Activated CD4-positive, alpha-beta T cell treated with anti-CD3 and anti-CD28 coated beads for 36 hours (primary cell): ENCODE measurements at regions not wholly inside any gene's neighbourhood (a gene's known extent, or its start where the extent isn't known, plus 50 kb on each side); places are given as distances from the start of the nearest gene placed in this dataset.
A peak's percentile ranks its signal among the peaks of the same experiment; 100 is the strongest.
"Not testable (repeated sequence)": the region's sequence is repeated elsewhere in the genome, so short reads cannot be mapped to it uniquely, and the experiment has no call there.

Experiments
- ATAC-seq: fragments of 200-7000 bp; cut with Tn5 transposase; one replicate; pipeline ENCODE4 v1.10.0; 2021; ENCODE audit warnings: mild to moderate bottlenecking, moderate library complexity
- CTCF ChIA-PET: fragments of 350-600 bp; sonication (Branson Sonifier 250); formaldehyde crosslinking; loops from one replicate; lab custom pipeline; 2021; ENCODE audit warnings: antibody characterized with exemption; lab: Charles Lee
- POLR2A ChIA-PET: fragments of 350-600 bp; sonication (Branson Sonifier 250); formaldehyde crosslinking; loops from one replicate; lab custom pipeline; 2021; ENCODE audit warnings: antibody characterized with exemption, inconsistent platforms; lab: Charles Lee
- DNase-seq: peaks from one replicate; pipeline ENCODE4 v3.0.0-alpha.2; 2020
- H3K27ac Mint-ChIP-seq: one replicate; pipeline ENCODE4 v1.8.0; 2021; ENCODE audit warnings: mixed read lengths
- H3K27me3 Mint-ChIP-seq: one replicate; pipeline ENCODE4 v1.8.0; 2021; ENCODE audit warnings: mixed read lengths
- H3K36me3 Mint-ChIP-seq: one replicate; pipeline ENCODE4 v1.8.0; 2021; ENCODE audit warnings: low read depth, mixed read lengths
- H3K4me1 Mint-ChIP-seq: one replicate; pipeline ENCODE4 v1.8.0; 2021; ENCODE audit warnings: mixed read lengths
- H3K4me3 Mint-ChIP-seq: one replicate; pipeline ENCODE4 v1.8.0; 2021; ENCODE audit warnings: mild to moderate bottlenecking, moderate library complexity, mixed read lengths
- H3K9me3 Mint-ChIP-seq: one replicate; pipeline ENCODE4 v1.8.0; 2021; ENCODE audit warnings: low read depth, mixed read lengths
- intact Hi-C, 2 experiments: fragments of 100-400 bp; cut with DNase I in 1 of 2; cut with micrococcal nuclease in 1 of 2; formaldehyde crosslinking; loops; one replicate each; pipeline versions ENCODE4 v1.14.2 to v1.15.1; 2022 to 2024; cut with DNase I, micrococcal nuclease

DNA sequence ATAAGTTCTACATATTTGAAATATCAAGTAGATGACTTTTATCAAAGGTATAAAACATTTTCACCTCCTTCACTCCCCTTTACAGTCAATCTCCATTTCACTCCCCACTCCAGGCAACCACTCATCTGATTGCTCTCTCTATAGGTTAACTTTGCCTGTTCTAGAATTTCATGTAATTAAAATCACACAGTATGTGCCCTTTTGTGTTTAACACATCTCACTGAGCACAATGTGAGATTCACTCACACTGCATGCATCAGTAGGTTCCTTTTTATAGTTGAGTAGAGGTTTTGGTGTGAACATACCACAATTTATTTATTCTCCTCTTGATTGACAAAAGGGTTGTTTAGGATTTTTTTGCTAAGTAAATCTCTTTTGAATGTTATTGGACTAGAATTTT, 130.7 kb downstream of the SEPTIN7 start:
- POLR2A ChIA-PET, ATAC-seq: not testable (repeated sequence)
- CTCF ChIA-PET: interaction anchor here (0.8 kb wide), 1 partner anchor 207 kb away, joined by 3 read pairs; no protein-coding TSS in a partner anchor

DNA sequence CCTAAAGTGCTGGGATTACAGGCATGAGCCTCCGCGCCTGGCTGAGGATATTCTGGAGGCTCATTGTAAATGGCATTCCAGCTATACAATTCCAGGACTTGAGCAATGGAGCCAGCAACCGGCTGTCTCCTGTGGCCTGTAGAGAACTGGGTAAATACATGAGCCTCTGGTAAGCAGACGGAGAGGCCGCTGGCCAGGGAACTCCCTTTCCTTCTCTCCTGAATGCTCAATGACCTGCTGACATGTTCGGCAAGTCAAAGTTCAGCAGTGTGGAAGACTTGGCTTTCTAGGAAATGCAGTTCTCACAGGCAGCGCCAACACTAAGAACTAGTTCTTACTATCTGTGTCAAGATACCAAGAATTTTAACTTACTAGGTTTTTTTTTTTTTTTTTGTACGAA, 139.8 kb downstream of the SEPTIN7 start:
- CTCF ChIA-PET, DNase-seq, H3K27ac Mint-ChIP-seq, H3K4me1 Mint-ChIP-seq, intact Hi-C loops, H3K36me3 Mint-ChIP-seq, POLR2A ChIA-PET, ATAC-seq, H3K4me3 Mint-ChIP-seq, H3K27me3 Mint-ChIP-seq, H3K9me3 Mint-ChIP-seq: not testable (repeated sequence)

More for the DNA sequence above, 130.7 kb downstream of the SEPTIN7 start:
- DNase-seq, H3K36me3 Mint-ChIP-seq, H3K4me1 Mint-ChIP-seq, intact Hi-C loops, H3K27ac Mint-ChIP-seq, H3K27me3 Mint-ChIP-seq, H3K9me3 Mint-ChIP-seq, H3K4me3 Mint-ChIP-seq: not testable (repeated sequence)

DNA sequence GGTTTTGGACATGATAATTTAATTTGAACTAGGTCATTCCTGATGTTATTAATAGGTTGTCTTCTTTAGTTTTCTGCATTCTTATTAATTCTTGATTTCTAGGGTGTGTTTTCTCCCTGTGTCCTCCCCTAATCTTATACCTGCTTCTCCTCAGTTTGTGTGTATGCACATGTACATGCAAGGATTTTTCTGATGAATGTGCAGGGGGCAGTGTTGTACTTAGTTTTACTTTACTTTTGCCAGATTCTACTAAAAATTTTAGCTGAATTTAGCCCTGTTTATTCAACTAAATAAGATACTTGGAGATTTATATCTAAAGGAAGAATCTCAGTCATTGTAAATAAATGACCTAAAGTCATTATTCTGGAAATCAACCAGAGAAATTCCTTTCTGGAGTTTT, 144.8 kb downstream of the SEPTIN7 start:
- H3K27ac Mint-ChIP-seq, CTCF ChIA-PET, ATAC-seq, H3K36me3 Mint-ChIP-seq, H3K4me3 Mint-ChIP-seq, H3K27me3 Mint-ChIP-seq, DNase-seq, POLR2A ChIA-PET, intact Hi-C loops, H3K9me3 Mint-ChIP-seq, H3K4me1 Mint-ChIP-seq: not testable (repeated sequence)

DNA sequence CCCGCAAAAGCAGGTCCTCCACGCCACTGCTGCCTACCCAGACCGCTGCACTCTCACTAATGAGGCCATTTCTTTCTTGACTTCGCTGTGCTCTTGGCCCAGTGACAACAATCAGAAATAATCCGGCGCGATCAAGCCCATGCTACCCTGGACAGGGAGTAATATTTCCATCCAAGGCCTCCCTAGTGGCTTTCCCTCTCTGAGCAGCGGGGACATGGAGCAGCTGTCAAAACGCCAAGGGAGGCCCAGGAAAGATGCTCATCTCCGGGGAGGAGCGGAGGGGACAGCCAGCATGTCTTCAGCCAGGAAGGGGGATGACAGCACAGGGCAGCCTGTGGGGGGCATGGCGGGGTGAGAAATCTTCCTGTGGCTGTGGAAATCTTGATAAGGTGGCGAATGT, 154.9 kb downstream of the SEPTIN7 start:
- DNase-seq, H3K27ac Mint-ChIP-seq, H3K27me3 Mint-ChIP-seq, H3K4me3 Mint-ChIP-seq, H3K4me1 Mint-ChIP-seq, CTCF ChIA-PET, ATAC-seq, H3K9me3 Mint-ChIP-seq, intact Hi-C loops, POLR2A ChIA-PET, H3K36me3 Mint-ChIP-seq: not testable (repeated sequence)

DNA sequence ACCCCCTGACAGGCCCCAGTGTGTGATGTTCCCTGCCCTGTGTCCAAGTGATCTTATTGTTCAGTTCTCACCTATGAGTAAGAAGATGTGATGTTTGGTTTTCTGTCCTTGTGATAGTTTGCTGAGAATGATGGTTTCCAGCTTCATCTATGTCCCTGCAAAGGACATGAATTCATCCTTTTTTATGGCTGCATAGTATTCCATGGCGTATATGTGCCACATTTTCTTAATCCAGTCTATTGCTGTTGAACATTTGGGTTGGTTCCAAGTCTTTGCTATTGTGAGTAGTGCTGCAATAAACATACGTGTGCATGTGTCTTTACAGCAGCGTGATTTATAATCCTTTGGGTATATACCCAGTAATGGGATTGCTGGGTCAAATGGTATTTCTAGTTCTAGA, 156.1 kb downstream of the SEPTIN7 start:
- CTCF ChIA-PET, DNase-seq, H3K4me3 Mint-ChIP-seq, H3K27ac Mint-ChIP-seq, ATAC-seq, intact Hi-C loops, H3K27me3 Mint-ChIP-seq, H3K36me3 Mint-ChIP-seq, H3K9me3 Mint-ChIP-seq, H3K4me1 Mint-ChIP-seq, POLR2A ChIA-PET: not testable (repeated sequence)

DNA sequence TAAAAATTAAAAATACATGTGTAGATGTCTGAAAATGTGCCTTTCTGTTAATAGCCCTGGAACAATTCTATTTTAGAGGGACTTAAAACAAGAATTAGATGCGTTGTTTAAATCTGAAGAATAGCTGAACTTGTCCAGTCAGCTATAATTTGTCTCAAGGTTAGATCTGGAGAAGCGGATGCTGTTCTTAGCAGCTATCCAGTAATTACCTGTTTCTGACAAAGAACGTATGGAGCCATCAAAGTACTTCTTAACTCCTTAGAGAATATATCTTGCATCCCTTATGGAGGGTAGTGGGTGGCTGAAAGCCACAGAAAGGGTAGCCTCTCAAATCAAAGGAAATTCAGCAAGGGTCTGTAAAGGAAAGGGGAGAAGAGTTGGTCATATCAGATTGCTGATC, 160.4 kb downstream of the SEPTIN7 start:
- H3K9me3 Mint-ChIP-seq, H3K27me3 Mint-ChIP-seq, CTCF ChIA-PET, DNase-seq, H3K4me3 Mint-ChIP-seq, H3K4me1 Mint-ChIP-seq, H3K27ac Mint-ChIP-seq, POLR2A ChIA-PET, intact Hi-C loops, ATAC-seq, H3K36me3 Mint-ChIP-seq: not testable (repeated sequence)

DNA sequence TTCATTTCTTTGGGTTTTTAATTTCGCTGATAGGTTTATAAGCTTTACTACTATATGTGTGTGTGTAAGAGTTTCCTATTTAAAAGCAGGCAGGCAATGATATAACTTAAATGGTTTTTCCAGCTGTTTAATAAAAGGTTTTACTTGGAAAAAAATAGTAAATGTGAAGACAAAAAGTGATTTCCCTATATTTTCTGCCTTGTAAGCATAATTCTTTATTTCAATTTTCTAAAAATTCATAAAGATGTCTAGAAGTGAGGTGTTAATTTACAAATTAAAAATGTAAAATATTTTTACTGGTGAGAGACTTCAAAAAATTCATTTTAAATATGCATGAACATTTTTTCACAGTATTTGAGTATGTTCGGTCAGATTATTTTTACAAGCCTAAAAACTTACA, 161.8 kb downstream of the SEPTIN7 start:
- H3K4me3 Mint-ChIP-seq, H3K27ac Mint-ChIP-seq, intact Hi-C loops, CTCF ChIA-PET, POLR2A ChIA-PET, ATAC-seq, H3K9me3 Mint-ChIP-seq, H3K27me3 Mint-ChIP-seq, DNase-seq, H3K36me3 Mint-ChIP-seq, H3K4me1 Mint-ChIP-seq: not testable (repeated sequence)

DNA sequence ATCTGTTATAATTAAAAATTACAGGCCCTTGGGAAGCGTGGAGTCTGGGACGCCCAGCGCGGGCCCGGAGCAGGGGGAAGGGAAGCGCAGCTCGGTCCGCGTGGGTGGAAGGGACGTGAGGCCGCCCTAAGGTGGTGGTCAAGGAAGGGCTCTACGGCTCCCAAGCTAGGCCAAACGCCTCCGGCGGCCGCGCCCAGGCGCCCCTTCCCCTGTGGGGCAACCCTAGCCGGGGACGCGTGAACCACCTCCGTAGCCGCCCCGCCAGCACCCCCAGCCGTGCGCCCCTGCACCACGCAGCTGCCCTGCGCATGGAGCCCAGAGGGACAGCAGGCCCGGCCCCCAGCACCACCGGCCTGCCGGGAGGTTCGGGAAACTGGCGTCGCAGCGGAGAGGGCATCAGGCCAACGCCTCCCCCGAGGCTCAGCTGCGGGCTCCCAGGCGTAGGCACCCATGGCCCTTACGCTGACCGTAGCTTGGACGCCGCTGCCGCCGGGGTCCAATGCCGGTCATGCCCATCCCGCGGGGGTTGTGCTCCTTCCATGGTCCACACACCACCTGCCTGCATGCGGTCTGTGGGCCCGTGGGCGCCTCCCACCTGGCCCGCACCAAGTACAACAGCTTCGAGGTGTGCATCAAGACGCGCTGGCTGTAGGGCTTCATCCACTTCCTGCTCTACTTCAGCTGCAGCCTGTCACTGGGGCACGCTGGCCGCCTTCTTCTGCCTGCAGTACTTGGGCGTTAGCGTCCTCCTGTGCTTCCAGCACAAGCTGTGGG, 166.7 kb downstream of the SEPTIN7 start:
- Mint-ChIP-seq H3K9me3 (no peaks in the 10 kb centered on the region), H3K36me3 (no peaks in the 10 kb centered on the region), H3K27me3 (peaks cover 15% of the 10 kb centered on the region), H3K4me3 (no peak overlapping the region), H3K4me1 (peaks cover 3% of the 10 kb centered on the region), H3K27ac (no peak overlapping the region)
- intact Hi-C loops: no loop called here
- ATAC-seq: no peak
- DNase-seq: no peak
- CTCF ChIA-PET: interaction anchor here (0.6 to 0.8 kb wide), 4 partner anchors 8 to 352 kb away, joined by 3 to 5 read pairs (median 3); no protein-coding TSS in a partner anchor
- POLR2A ChIA-PET: no interaction called here

DNA sequence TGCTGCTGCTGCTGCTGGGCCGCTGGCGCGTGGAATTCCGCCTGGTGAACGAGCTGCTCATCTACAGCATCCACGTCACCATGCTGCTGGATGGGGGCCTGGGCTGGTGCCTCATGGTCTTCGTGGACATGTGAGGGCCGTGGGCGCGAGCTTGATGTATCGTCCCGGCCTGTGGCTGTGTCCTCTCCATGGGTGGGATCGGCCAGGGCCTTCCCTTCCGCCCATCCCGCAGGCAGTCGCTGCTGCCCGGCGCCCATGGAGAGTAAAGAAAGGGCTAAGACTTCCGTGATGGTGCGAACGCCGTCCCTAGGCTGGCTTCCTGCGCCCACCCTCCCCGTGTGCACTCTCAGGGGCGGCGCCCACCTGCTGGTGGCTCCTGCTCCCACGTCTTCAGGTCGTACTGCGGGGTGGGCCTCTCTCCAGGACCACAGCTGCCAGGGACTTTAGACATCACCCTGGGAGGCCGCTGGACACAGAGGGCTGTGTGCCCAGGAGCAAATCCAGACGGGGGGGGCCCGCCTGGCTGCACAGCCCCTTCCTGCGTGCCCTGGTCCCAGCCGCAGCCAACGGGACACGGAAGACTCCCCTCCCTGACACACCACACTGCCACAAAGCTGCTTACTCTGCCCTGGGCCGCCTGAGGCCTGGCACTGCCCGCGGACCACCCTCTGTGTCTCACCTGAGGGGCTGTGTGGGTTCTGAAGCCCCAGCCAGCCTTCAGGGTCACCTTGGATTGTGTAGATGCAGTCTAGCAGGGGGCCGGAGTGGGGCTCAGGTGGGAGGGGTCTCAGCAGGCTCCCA, 167.5 kb downstream of the SEPTIN7 start:
- no peaks in the 10 kb centered on the region for H3K36me3 Mint-ChIP-seq
- no peak overlapping the region for H3K4me3 Mint-ChIP-seq
- CTCF ChIA-PET: interaction anchor here (0.6 to 0.8 kb wide), 3 partner anchors 8 to 64 kb away, joined by 3 to 5 read pairs (median 3); no protein-coding TSS in a partner anchor
- DNase-seq: no peak
- no peaks in the 10 kb centered on the region for H3K9me3 Mint-ChIP-seq
- H3K27ac Mint-ChIP-seq: no peak overlapping the region
- ATAC-seq: no peak
- peaks cover 3% of the 10 kb centered on the region for H3K4me1 Mint-ChIP-seq
- intact Hi-C loops: no loop called here
- H3K27me3 Mint-ChIP-seq: peaks cover 15% of the 10 kb centered on the region
- POLR2A ChIA-PET: no interaction called here

DNA sequence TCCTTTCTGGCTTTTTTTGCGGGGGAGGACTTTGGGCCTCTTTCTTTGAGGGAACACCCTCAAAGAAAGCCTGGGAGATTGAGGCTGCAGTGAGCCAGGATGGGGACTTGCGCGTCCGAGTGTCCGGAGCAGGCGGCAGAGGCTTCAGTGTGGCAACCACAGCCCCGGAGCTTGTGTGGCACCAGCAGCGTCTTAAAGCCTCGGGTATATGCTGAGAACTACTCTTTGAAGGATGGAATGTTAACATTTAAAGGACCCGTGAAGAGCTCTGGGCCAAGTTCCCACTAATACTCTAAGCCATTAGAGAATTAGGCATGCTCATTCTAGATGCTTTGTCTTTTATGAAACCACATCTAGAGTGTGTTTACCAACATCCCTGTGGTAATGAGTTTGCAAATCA, 168.2 kb downstream of the SEPTIN7 start:
- Mint-ChIP-seq H3K9me3 (no peaks in the 10 kb centered on the region), H3K4me3 (no peak overlapping the region), H3K4me1 (peaks cover 3% of the 10 kb centered on the region), H3K36me3 (no peaks in the 10 kb centered on the region), H3K27me3 (peaks cover 18% of the 10 kb centered on the region), H3K27ac (no peak overlapping the region)
- CTCF ChIA-PET: no interaction called here
- ATAC-seq: no peak
- POLR2A ChIA-PET: no interaction called here
- no peak for DNase-seq
- intact Hi-C loops: no loop called here

DNA sequence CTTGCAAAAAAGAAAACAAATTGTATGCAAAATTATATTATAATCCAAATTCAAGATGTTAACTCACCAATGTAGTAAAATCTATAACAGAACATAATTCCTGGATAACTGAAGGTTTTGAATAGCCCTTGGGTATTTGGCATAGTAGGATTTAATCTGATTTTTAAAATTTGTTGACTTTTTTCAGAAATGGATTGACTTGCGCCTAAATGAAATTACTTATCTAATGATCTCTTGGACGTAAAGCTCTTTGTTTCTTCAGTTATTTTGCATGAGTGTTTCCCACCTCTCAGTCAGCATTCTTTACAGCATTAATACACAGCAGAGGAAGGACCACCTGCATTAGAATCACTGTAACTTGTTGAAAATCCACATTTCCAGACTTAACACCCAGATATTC, 169.6 kb downstream of the SEPTIN7 start:
- Mint-ChIP-seq H3K4me1 (peaks cover 3% of the 10 kb centered on the region), H3K27me3 (peaks cover 18% of the 10 kb centered on the region), H3K4me3 (peak overlapping the region; percentile 2), H3K27ac (no peak overlapping the region), H3K36me3 (no peaks in the 10 kb centered on the region), H3K9me3 (no peaks in the 10 kb centered on the region)
- no peak for DNase-seq
- POLR2A ChIA-PET: interaction anchor here (0.5 kb wide), 1 partner anchor 47 kb away, joined by 3 read pairs; no protein-coding TSS in a partner anchor
- no peak for ATAC-seq
- intact Hi-C loops: no loop called here
- CTCF ChIA-PET: interaction anchor here (1.0 to 1.1 kb wide), 3 partner anchors 12 to 273 kb away, joined by 3 to 6 read pairs (median 3); no protein-coding TSS in a partner anchor
